Heart right ventricle (tissue), 16 donors: ENCODE measurements at regions not wholly inside any gene's neighbourhood (a gene's known extent, or its start where the extent isn't known, plus 50 kb on each side); places are given as distances from the start of the nearest gene placed in this dataset.

Experiments
- ATAC-seq, 8 donors: fragments of 200-7000 bp; cut with Tn5 transposase; one replicate each; pipeline ENCODE4 v1.9.1; 2020; ENCODE audit warnings: mild to moderate bottlenecking in 8 of 8, moderate library complexity in 8 of 8, moderate number of reproducible peaks in 1 of 8
- DNase-seq, 2 donors: peaks; one replicate each; pipeline ENCODE4 v3.0.0-alpha.2; 2020
- H3K27ac ChIP-seq, 10 donors: fragments of 200-600 bp; sonication (generic) in 2 of 10; one replicate each; pipeline versions ENCODE4 v1.5.0 to v1.8.0; 2020 to 2022; ENCODE audit warnings: mild to moderate bottlenecking in 3 of 10
- H3K27me3 ChIP-seq, 7 donors: fragments of 200-600 bp; one replicate each; pipeline ENCODE4 v1.8.0; 2021 to 2022; ENCODE audit warnings: mild to moderate bottlenecking in 2 of 7
- H3K36me3 ChIP-seq, 9 donors: fragments of 200-600 bp; sonication (generic) in 1 of 9; one replicate each; pipeline versions ENCODE4 v1.5.0 to v1.8.0; 2020 to 2022; ENCODE audit warnings: mild to moderate bottlenecking in 2 of 9
- H3K4me1 ChIP-seq, 9 donors: fragments of 200-600 bp; sonication (generic) in 1 of 9; one replicate each; pipeline versions ENCODE4 v1.5.0 to v1.8.0; 2020 to 2022; ENCODE audit warnings: mild to moderate bottlenecking in 4 of 9
- H3K4me3 ChIP-seq, 10 donors: fragments of 200-600 bp; sonication (generic) in 2 of 10; one replicate each; pipeline versions ENCODE4 v1.5.0 to v1.8.0; 2020 to 2022; ENCODE audit warnings: mild to moderate bottlenecking in 7 of 10, moderate library complexity in 2 of 10
- H3K9me3 ChIP-seq, 11 donors: fragments of 200-600 bp in 10 of 11; sonication (generic) in 2 of 11; one replicate each; pipeline versions ENCODE4 v1.5.0 to v1.8.0; 2013 to 2022; ENCODE audit warnings: mild to moderate bottlenecking in 2 of 11, control low read depth in 1 of 11, moderate library complexity in 1 of 11
- CTCF ChIP-seq, 9 donors: fragments of 200-600 bp; sonication (generic) in 2 of 9; IDR thresholded peaks; one replicate each; pipeline versions ENCODE4 v1.5.0 to v1.8.0; 2021 to 2022; ENCODE audit warnings: antibody characterized with exemption in 9 of 9, mild to moderate bottlenecking in 5 of 9, moderate library complexity in 1 of 9
- WGBS, 2 donors: extraction: QIAGEN DNeasy Blood & Tissue Kit; methylation state at CpG; one replicate each; pipeline ENCODE4 v1.1.7; 2013; ENCODE audit warnings: inconsistent platforms in 1 of 2; 5-methylcytosine and 5-hydroxymethylcytosine counted together
- intact Hi-C, 10 donors: fragments of 100-400 bp; cut with DNase I; formaldehyde crosslinking; loops; one replicate each; pipeline versions ENCODE4 v1.11.1 to v1.14.2; 2022
- donor health status: Arrhythmogenic right ventricular cardiomyopathy.
- donor health status: ischemic (EF 13 %, LVEDD 7.1; RV severe dilation, severe dysfunction).
- donor health status: healthy with polysubstance abuse.
- donor health status: DM: no; HTN: yes; CAD: no.
- donor health status: DM: no; HTN: no; CAD: no.
- donor health status: ischemic (EF 25% LVEDD 6.9; RV normal size, moderate dysfunction).
- donor health status: ischemic (EF 25% LVEDD 5.7; RV mildly dilated, moderate dysfunction).
- donor health status: healthy.
- donor health status: DM: yes; HTN: yes; CAD: no.
- donor health status: Ischemic cardiomyopathy.
- donor health status: ischemic (EF 35%, LVEDD 5.7; RV mildly dilated, moderate dysfunction).
- donor health status: nonischemic (EF 11% LVEDD 7.7; RV severe dilation, severe dysfunction).
- donor health status: DM: yes; HTN: yes; CAD: no.
- donor health status: PGD.
- donor health status: ischemic (EF 29% LVEDD 5.4; RV normal size, mild dysfunction).
- donor health status: nonischemic (EF 23%, LVEDD 6.1; RV moderate dilation, normal function).

- Histone ChIP-seq H3K4me1 (no peaks in the 10 kb centered on the region), H3K27ac (no peak overlapping the region), H3K4me3 (no peak overlapping the region), H3K36me3 (no peaks in the 10 kb centered on the region), H3K9me3 (no peaks in the 10 kb centered on the region), H3K27me3 (peaks cover 0 to 45% (median 0%) of the 10 kb centered on the region in 7 donors)
- 47 to 65% methylated on average over 1 of the region's 1 CpG for WGBS, 2 donors
- intact Hi-C loops = loop anchor here in 7 of 10 donors (5.0 to 10.0 kb wide), 6 partner anchors 195 to 1085 kb away; no protein-coding TSS in a partner anchor
- ATAC-seq = no peak
- DNase-seq = no peak
- no peak for TF ChIP-seq CTCF (IDR thresholded peaks at IDR 0.05)
These were observed 119.5 kb upstream of the DIPK2B start for GRCh38 chrX:45320191-45320590.

GRCh38 chrX:45309801-45310200 lies 109.1 kb upstream of the DIPK2B start:
- WGBS, 2 donors = 59 to 70% methylated on average over 1 of the region's 1 CpG
- ATAC-seq (no peak), DNase-seq (no peak)
- Histone ChIP-seq H3K4me3 (no peak overlapping the region), H3K27ac (no peak overlapping the region), H3K27me3 (peaks cover 0 to 52% (median 0%) of the 10 kb centered on the region in 7 donors), H3K9me3 (peaks cover 0 to 15% (median 0%) of the 10 kb centered on the region in 11 donors), H3K36me3 (no peaks in the 10 kb centered on the region), H3K4me1 (no peaks in the 10 kb centered on the region)
- TF ChIP-seq CTCF (IDR thresholded peaks at IDR 0.05) = no peak
- intact Hi-C loops = no loop called here

- H3K36me3 ChIP-seq = no peaks in the 10 kb centered on the region
- no peak overlapping the region for H3K27ac ChIP-seq
- H3K4me1 ChIP-seq = no peaks in the 10 kb centered on the region
- DNase-seq (no peak), ATAC-seq (no peak)
- H3K4me3 ChIP-seq = no peak overlapping the region
- TF ChIP-seq CTCF (IDR thresholded peaks at IDR 0.05) = no peak
- H3K27me3 ChIP-seq = peaks cover 0 to 47% (median 0%) of the 10 kb centered on the region in 7 donors
- peaks cover 0 to 8% (median 0%) of the 10 kb centered on the region in 11 donors for H3K9me3 ChIP-seq
- intact Hi-C loops = no loop called here
- 91% methylated on average over 4 of the region's 4 CpGs for WGBS, 2 donors
These were observed 108.4 kb upstream of the DIPK2B start for GRCh38 chrX:45309096-45309495.

GRCh38 chrX:45306794-45307193 lies 106.1 kb upstream of the DIPK2B start:
- peaks cover 0 to 8% (median 0%) of the 10 kb centered on the region in 11 donors for H3K9me3 ChIP-seq
- ATAC-seq = no peak
- H3K27ac ChIP-seq = no peak overlapping the region
- H3K36me3 ChIP-seq = no peaks in the 10 kb centered on the region
- no peaks in the 10 kb centered on the region for H3K4me1 ChIP-seq
- H3K4me3 ChIP-seq = no peak overlapping the region
- intact Hi-C loops = no loop called here
- no peak for DNase-seq
- 58 to 74% methylated on average over 1 of the region's 1 CpG for WGBS, 2 donors
- peaks cover 0 to 45% (median 0%) of the 10 kb centered on the region in 7 donors for H3K27me3 ChIP-seq
- TF ChIP-seq CTCF (IDR thresholded peaks at IDR 0.05) = no peak
